Left ventricle myocardium inferior (tissue), 1 donor: ENCODE measurements at regions not wholly inside any gene's neighbourhood (a gene's known extent, or its start where the extent isn't known, plus 50 kb on each side); places are given as distances from the start of the nearest gene placed in this dataset.
"Not testable (repeated sequence)": the region's sequence is repeated elsewhere in the genome, so short reads cannot be mapped to it uniquely, and the experiment has no call there.

Source experiments
- DNase-seq: peaks from one replicate; pipeline ENCODE4 v3.0.0-alpha.2; 2020
- H3K27ac ChIP-seq: fragments of 200-600 bp; replicated peaks from 2 replicates; pipeline ENCODE4 v1.8.0; 2021
- H3K27me3 ChIP-seq: fragments of 200-600 bp; 2 replicates; pipeline ENCODE4 v1.8.0; 2021; ENCODE audit warnings: low read depth
- H3K36me3 ChIP-seq: fragments of 200-600 bp; 2 replicates; pipeline ENCODE4 v1.8.0; 2021
- H3K4me1 ChIP-seq: fragments of 200-600 bp; 2 replicates; pipeline ENCODE4 v1.8.0; 2021
- H3K4me3 ChIP-seq: fragments of 200-600 bp; 2 replicates; pipeline ENCODE4 v1.8.0; 2021; ENCODE audit warnings: mild to moderate bottlenecking, moderate library complexity
- H3K9me3 ChIP-seq: fragments of 200-600 bp; replicated peaks from 2 replicates; pipeline ENCODE4 v1.8.0; 2021
- CTCF ChIP-seq: fragments of 200-600 bp; IDR thresholded peaks from 2 replicates; pipeline ENCODE4 v1.8.0; 2021; ENCODE audit warnings: antibody characterized with exemption, mild to moderate bottlenecking, borderline replicate concordance
- intact Hi-C: fragments of 100-400 bp; cut with micrococcal nuclease; formaldehyde crosslinking; loops from one replicate; pipeline ENCODE4 v1.11.0; 2022
- donor health status: DM: no; HTN: yes; CAD: no; lungs with severe emphysema.

- H3K27me3 ChIP-seq, H3K4me3 ChIP-seq, intact Hi-C loops, DNase-seq, H3K27ac ChIP-seq, H3K36me3 ChIP-seq, H3K9me3 ChIP-seq, H3K4me1 ChIP-seq: not testable (repeated sequence)
Measured at GRCh38 chr9:42656789-42657188, 473.3 kb downstream of the SPATA31A6 start.

GRCh38 chr9:42657496-42657895 is 474.0 kb downstream of the SPATA31A6 start:
- H3K27ac ChIP-seq, DNase-seq, H3K4me1 ChIP-seq, H3K9me3 ChIP-seq, H3K4me3 ChIP-seq, H3K36me3 ChIP-seq, intact Hi-C loops, H3K27me3 ChIP-seq: not testable (repeated sequence)

- H3K36me3 ChIP-seq, H3K27ac ChIP-seq, H3K4me1 ChIP-seq, H3K27me3 ChIP-seq, H3K4me3 ChIP-seq, DNase-seq, H3K9me3 ChIP-seq, intact Hi-C loops: not testable (repeated sequence)
Measured at GRCh38 chr9:42697146-42697545, 513.7 kb downstream of the SPATA31A6 start.

GRCh38 chr9:42702890-42703289 is 519.4 kb downstream of the SPATA31A6 start:
- H3K36me3 ChIP-seq, H3K4me3 ChIP-seq, H3K9me3 ChIP-seq, intact Hi-C loops, H3K4me1 ChIP-seq, DNase-seq, H3K27ac ChIP-seq, H3K27me3 ChIP-seq: not testable (repeated sequence)

GRCh38 chr9:42724841-42725835 is 541.7 kb downstream of the SPATA31A6 start:
- DNase-seq, H3K9me3 ChIP-seq, H3K4me3 ChIP-seq, H3K4me1 ChIP-seq, intact Hi-C loops, H3K27me3 ChIP-seq, H3K36me3 ChIP-seq, H3K27ac ChIP-seq: not testable (repeated sequence)

- H3K27me3 ChIP-seq, H3K9me3 ChIP-seq, H3K27ac ChIP-seq, H3K36me3 ChIP-seq, H3K4me1 ChIP-seq, intact Hi-C loops: not testable (repeated sequence)
- DNase-seq = peak; percentile 76
- H3K4me3 ChIP-seq = peak overlapping the region; percentile 30
- TF ChIP-seq CTCF = peak; percentile 83
Measured at GRCh38 chr9:42743030-42743814, 559.8 kb downstream of the SPATA31A6 start.

GRCh38 chr9:42757251-42757650 is 573.8 kb downstream of the SPATA31A6 start:
- H3K9me3 ChIP-seq, H3K27me3 ChIP-seq, DNase-seq, H3K36me3 ChIP-seq, H3K4me1 ChIP-seq, H3K4me3 ChIP-seq, intact Hi-C loops, H3K27ac ChIP-seq: not testable (repeated sequence)

- H3K27ac ChIP-seq, intact Hi-C loops, H3K4me3 ChIP-seq, DNase-seq, H3K36me3 ChIP-seq, H3K9me3 ChIP-seq, H3K4me1 ChIP-seq, H3K27me3 ChIP-seq: not testable (repeated sequence)
Measured at GRCh38 chr9:42759320-42759719, 575.9 kb downstream of the SPATA31A6 start.

- H3K4me3 ChIP-seq, H3K4me1 ChIP-seq, intact Hi-C loops, H3K27ac ChIP-seq, DNase-seq, H3K9me3 ChIP-seq, H3K36me3 ChIP-seq, H3K27me3 ChIP-seq: not testable (repeated sequence)
Measured at GRCh38 chr9:42782201-42782600, 598.7 kb downstream of the SPATA31A6 start.

- not testable (repeated sequence) for H3K9me3 ChIP-seq, DNase-seq
Measured at GRCh38 chr9:42792725-42793124, 609.3 kb downstream of the SPATA31A6 start.

More at GRCh38 chr9:42792725-42793124, 609.3 kb downstream of the SPATA31A6 start:
- H3K4me1 ChIP-seq, H3K27me3 ChIP-seq, H3K27ac ChIP-seq, H3K4me3 ChIP-seq, H3K36me3 ChIP-seq, intact Hi-C loops: not testable (repeated sequence)
